ENCODE measurements at regions not wholly inside any gene's neighbourhood (a gene's known extent, or its start where the extent isn't known, plus 50 kb on each side); places are given as distances from the start of the nearest gene placed in this dataset.
A peak's percentile ranks its signal among the peaks of the same experiment; 100 is the strongest.

- DNase-seq (ENCODE audit: low read depth): no peak
Measured at GRCh38 chr16:66289986-66290385, 76.5 kb upstream of the CDH5 start.

GRCh38 chr16:66289051-66289680, 77.3 kb upstream of the CDH5 start:
- no peak for DNase-seq (ENCODE audit: low read depth)

GRCh38 chr16:66287926-66288325, 78.6 kb upstream of the CDH5 start:
- no peak for DNase-seq (ENCODE audit: low read depth)

GRCh38 chr16:66287416-66287815, 79.1 kb upstream of the CDH5 start:
- DNase-seq (ENCODE audit: low read depth): no peak

GRCh38 chr16:66286527-66286926, 80.0 kb upstream of the CDH5 start:
- DNase-seq (ENCODE audit: low read depth): no peak

GRCh38 chr16:66278604-66279262, 87.8 kb upstream of the CDH5 start:
- no peak for DNase-seq (ENCODE audit: low read depth)

- DNase-seq (ENCODE audit: low read depth): no peak
Measured at GRCh38 chr16:66278111-66278531, 88.4 kb upstream of the CDH5 start.

GRCh38 chr16:66277311-66278070, 89.0 kb upstream of the CDH5 start:
- no peak for DNase-seq (ENCODE audit: low read depth)

- peak; percentile 68 for DNase-seq (ENCODE audit: low read depth)
Measured at GRCh38 chr16:66275775-66276428, 90.6 kb upstream of the CDH5 start.

- no peak for DNase-seq (ENCODE audit: low read depth)
Measured at GRCh38 chr16:66274335-66275110, 92.0 kb upstream of the CDH5 start.

GRCh38 chr16:66273644-66274334, 92.7 kb upstream of the CDH5 start:
- DNase-seq (ENCODE audit: low read depth): no peak

- DNase-seq (ENCODE audit: low read depth): no peak
Measured at GRCh38 chr16:66273053-66273452, 93.4 kb upstream of the CDH5 start.

GRCh38 chr16:66272461-66272860, 94.0 kb upstream of the CDH5 start:
- DNase-seq (ENCODE audit: low read depth): no peak

GRCh38 chr16:66271074-66272060, 95.1 kb upstream of the CDH5 start:
- no peak for DNase-seq (ENCODE audit: low read depth)

- peak; percentile 57 for DNase-seq (ENCODE audit: low read depth)
Measured at GRCh38 chr16:66270333-66270927, 96.1 kb upstream of the CDH5 start.

- DNase-seq (ENCODE audit: low read depth): no peak
Measured at GRCh38 chr16:66269617-66270332, 96.7 kb upstream of the CDH5 start.

- no peak for DNase-seq (ENCODE audit: low read depth)
Measured at GRCh38 chr16:66267292-66268014, 99.0 kb upstream of the CDH5 start.

Data from myocyte (in vitro differentiated cells).